Right lobe of liver (tissue), 6 donors: ENCODE measurements at regions not wholly inside any gene's neighbourhood (a gene's known extent, or its start where the extent isn't known, plus 50 kb on each side); places are given as distances from the start of the nearest gene placed in this dataset.

Experiments used
- ATAC-seq, 4 donors: fragments of 200-7000 bp; cut with Tn5 transposase; one replicate each; pipeline ENCODE4 v1.9.1; 2020; ENCODE audit warnings: mild to moderate bottlenecking in 4 of 4, moderate library complexity in 4 of 4
- DNase-seq, 3 donors: peaks; one replicate each; pipeline ENCODE4 v3.0.0-alpha.2; 2020
- H3K27ac ChIP-seq, 3 donors: fragments of 200-600 bp; one replicate each; pipeline ENCODE4 v1.8.0; 2022
- H3K27me3 ChIP-seq, 2 donors: fragments of 200-600 bp; one replicate each; pipeline ENCODE4 v1.8.0; 2022
- H3K36me3 ChIP-seq, 4 donors: fragments of 200-600 bp; sonication (generic) in 1 of 4; one replicate each; pipeline versions ENCODE4 v1.5.1 to v1.8.0; 2017 to 2022; ENCODE audit warnings: control low read depth in 1 of 4
- H3K4me1 ChIP-seq, 4 donors: fragments of 200-600 bp; sonication (generic) in 1 of 4; one replicate each; pipeline versions ENCODE4 v1.5.1 to v1.8.0; 2017 to 2022; ENCODE audit warnings: control low read depth in 1 of 4
- H3K4me3 ChIP-seq, 3 donors: fragments of 200-600 bp; one replicate each; pipeline ENCODE4 v1.8.0; 2022
- H3K9me3 ChIP-seq, 4 donors: fragments of 200-600 bp; sonication (generic) in 1 of 4; one replicate each; pipeline versions ENCODE4 v1.5.1 to v1.8.0; 2017 to 2022; ENCODE audit warnings: control low read depth in 1 of 4
- POLR2A ChIP-seq: fragments of 450-650 bp; IDR thresholded peaks from one replicate; pipeline ENCODE4 v1.6.1; 2017; ENCODE audit warnings: antibody characterized with exemption, mild to moderate bottlenecking
- WGBS: methylation state at CpG from one replicate; pipeline ENCODE4 v1.1.6; 2018; ENCODE audit warnings: low coverage, low lambda C conversion rate; ENCODE audit not compliant: insufficient coverage; ENCODE audit errors: missing lambda C conversion rate; 5-methylcytosine and 5-hydroxymethylcytosine counted together
- intact Hi-C, 2 donors: fragments of 100-400 bp; cut with DNase I; formaldehyde crosslinking; loops; one replicate each; pipeline versions ENCODE4 v1.11.2 to v1.14.1; 2022
- TF ChIP-seq, protein P1 (sequence below), 4 donors: fragments of 200-600 bp in 3 of 4; fragments of 450-650 bp in 1 of 4; IDR thresholded peaks; one replicate each; pipeline versions ENCODE4 v1.5.1 to v1.8.0; 2016 to 2022; ENCODE audit warnings: antibody characterized with exemption in 4 of 4, mild to moderate bottlenecking in 2 of 4
- donor health status: DM: no; HTN: yes; CAD: no.
- donor health status: DM: no; HTN: no; CAD: no.
- donor health status: DM: no; HTN: no; CAD: no.
- donor health status: DM: no; HTN: yes; CAD: no.
- donor health status: DM: no; HTN: yes; CAD: no.

GRCh38 chr1:63723602-63724001, 50.2 kb upstream of the ROR1 start:
- Histone ChIP-seq H3K9me3 (no peaks in the 10 kb centered on the region), H3K4me3 (no peak overlapping the region), H3K36me3 (no peaks in the 10 kb centered on the region), H3K27me3 (no peaks in the 10 kb centered on the region), H3K4me1 (peaks cover 0 to 5% (median 0%) of the 10 kb centered on the region in 4 donors), H3K27ac (no peak overlapping the region)
- ATAC-seq (peak in 2 of 4 donors; percentile 37 to 72), DNase-seq (no peak)
- WGBS: 48% methylated on average over 3 of the region's 3 CpGs
- TF ChIP-seq, protein P1, sequence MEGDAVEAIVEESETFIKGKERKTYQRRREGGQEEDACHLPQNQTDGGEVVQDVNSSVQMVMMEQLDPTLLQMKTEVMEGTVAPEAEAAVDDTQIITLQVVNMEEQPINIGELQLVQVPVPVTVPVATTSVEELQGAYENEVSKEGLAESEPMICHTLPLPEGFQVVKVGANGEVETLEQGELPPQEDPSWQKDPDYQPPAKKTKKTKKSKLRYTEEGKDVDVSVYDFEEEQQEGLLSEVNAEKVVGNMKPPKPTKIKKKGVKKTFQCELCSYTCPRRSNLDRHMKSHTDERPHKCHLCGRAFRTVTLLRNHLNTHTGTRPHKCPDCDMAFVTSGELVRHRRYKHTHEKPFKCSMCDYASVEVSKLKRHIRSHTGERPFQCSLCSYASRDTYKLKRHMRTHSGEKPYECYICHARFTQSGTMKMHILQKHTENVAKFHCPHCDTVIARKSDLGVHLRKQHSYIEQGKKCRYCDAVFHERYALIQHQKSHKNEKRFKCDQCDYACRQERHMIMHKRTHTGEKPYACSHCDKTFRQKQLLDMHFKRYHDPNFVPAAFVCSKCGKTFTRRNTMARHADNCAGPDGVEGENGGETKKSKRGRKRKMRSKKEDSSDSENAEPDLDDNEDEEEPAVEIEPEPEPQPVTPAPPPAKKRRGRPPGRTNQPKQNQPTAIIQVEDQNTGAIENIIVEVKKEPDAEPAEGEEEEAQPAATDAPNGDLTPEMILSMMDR (IDR thresholded peaks at IDR 0.05): no peak
- no peak for TF ChIP-seq POLR2A
- intact Hi-C loops: no loop called here
